ENCODE measurements at regions not wholly inside any gene's neighbourhood (a gene's known extent, or its start where the extent isn't known, plus 50 kb on each side); places are given as distances from the start of the nearest gene placed in this dataset.

DNA sequence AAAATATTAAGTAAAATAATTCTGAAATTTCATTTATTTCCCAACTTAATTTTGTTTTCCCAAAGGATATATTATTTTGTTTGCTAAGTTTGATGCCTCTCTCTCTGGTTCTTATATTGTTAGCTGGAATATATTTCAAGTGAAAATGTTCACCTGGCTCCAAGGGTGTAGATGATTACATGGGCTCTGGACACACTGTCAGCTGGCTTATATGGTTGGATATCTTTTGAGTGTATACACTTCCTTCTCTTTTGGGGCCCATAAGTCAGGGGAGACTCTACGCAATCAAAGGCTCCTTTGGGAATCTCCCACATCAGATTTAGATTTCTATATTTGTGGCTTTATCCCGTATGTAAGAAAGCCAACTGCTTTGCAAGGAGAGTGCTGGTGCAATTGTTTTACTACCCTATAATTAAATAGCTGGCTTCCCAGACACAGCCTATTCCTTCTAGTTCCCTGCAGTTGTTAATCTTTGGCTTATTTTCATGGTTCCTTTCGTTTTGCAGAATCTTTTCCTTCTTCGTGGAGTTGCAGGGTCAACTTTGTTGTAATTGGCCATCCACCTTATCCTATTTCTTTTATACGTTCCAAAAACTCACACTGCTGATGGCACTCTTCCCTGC is 225.7 kb downstream of the DPH6 start:
- Histone ChIP-seq H3K27ac (ENCODE audit: low read depth, low read length, severe bottlenecking) (no peak overlapping the region), H3K9me3 (ENCODE audit: control insufficient read depth, low read length) (no peaks in the 10 kb centered on the region), H3K4me1 (ENCODE audit: control insufficient read depth, insufficient read depth, low read length, poor library complexity, severe bottlenecking) (no peaks in the 10 kb centered on the region), H3K36me3 (ENCODE audit: control insufficient read depth, insufficient read depth, low read length) (no peaks in the 10 kb centered on the region), H3K4me3 (ENCODE audit: extremely low read depth, insufficient read depth, low read length, poor library complexity, severe bottlenecking) (no peak overlapping the region)
- 86 to 100% methylated on average over 1 to 2 of the region's 5 CpGs for WGBS, 2 experiments (ENCODE audit: insufficient coverage in 2 of 2)

DNA sequence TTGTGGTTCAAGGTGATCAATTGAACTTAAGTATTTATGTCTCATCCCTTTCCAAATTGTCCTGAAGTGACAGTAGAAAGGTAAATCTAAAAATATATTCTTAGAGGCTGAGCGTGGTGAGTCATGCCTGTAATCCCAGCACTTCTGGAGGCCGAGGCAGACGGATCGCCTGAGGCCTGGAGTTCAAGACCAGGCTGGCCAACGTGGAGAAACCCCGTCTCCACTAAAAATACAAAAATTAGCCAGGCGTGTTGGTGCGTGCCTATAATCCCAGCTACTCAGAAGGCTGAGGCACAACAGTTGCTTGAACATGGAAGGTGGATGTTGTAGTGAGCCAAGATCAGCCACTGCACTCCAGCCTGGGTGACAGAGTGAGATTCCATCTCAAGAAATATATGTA is 226.6 kb downstream of the DPH6 start:
- Histone ChIP-seq H3K27ac (ENCODE audit: low read depth, low read length, severe bottlenecking) (no peak overlapping the region), H3K36me3 (ENCODE audit: control insufficient read depth, insufficient read depth, low read length) (no peaks in the 10 kb centered on the region), H3K4me3 (ENCODE audit: extremely low read depth, insufficient read depth, low read length, poor library complexity, severe bottlenecking) (no peak overlapping the region), H3K9me3 (ENCODE audit: control insufficient read depth, low read length) (no peaks in the 10 kb centered on the region), H3K4me1 (ENCODE audit: control insufficient read depth, insufficient read depth, low read length, poor library complexity, severe bottlenecking) (no peaks in the 10 kb centered on the region)
- 76% methylated on average over 5 of the region's 8 CpGs; no CpG with 5 or more reads in 1 of the 2 experiments for WGBS, 2 experiments (ENCODE audit: insufficient coverage in 2 of 2)

DNA sequence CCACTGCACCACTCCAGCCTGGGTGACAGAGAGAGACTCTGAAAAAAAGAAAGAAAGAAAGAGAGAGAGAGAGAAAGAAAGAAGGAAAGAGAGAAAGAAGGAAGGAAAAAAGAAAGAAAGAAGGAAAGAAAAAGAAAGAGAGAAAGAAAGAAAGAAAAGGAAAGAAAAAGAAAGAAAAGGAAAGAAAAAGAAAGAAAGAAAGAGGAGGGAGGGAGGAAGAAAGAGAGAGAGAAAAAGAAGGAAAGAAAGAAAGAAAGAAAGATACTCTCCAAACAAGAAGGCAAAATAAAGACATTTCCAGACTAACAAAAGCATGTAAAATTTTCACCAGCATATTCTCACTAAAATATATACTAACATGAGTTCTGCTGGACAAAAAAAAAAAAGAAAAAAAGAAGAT is 228.7 kb downstream of the DPH6 start:
- H3K4me1 ChIP-seq (ENCODE audit: control insufficient read depth, insufficient read depth, low read length, poor library complexity, severe bottlenecking) = no peaks in the 10 kb centered on the region
- no peaks in the 10 kb centered on the region for H3K36me3 ChIP-seq (ENCODE audit: control insufficient read depth, insufficient read depth, low read length)
- no peak overlapping the region for H3K4me3 ChIP-seq (ENCODE audit: extremely low read depth, insufficient read depth, low read length, poor library complexity, severe bottlenecking)
- no peaks in the 10 kb centered on the region for H3K9me3 ChIP-seq (ENCODE audit: control insufficient read depth, low read length)
- H3K27ac ChIP-seq (ENCODE audit: low read depth, low read length, severe bottlenecking) = no peak overlapping the region

DNA sequence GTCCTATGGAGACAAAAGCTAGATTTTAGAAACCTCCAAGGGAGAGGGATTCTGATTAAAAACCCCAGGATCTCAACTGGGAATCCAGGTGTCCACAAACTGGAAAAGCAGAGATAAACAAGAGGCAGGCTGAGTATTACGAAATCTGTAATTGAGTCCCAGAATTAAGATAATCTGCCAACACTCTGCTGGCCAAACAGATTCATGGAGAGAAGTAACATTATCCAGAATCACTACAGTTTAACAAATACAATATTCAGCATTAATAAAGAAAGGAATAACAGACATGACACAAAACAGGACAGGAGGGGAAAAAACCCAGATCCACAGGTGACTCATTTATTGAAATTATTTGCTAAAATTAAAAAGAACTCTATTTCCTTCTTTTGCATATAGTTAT is 227.2 kb upstream of the NANOGP8 start:
- no peak overlapping the region for H3K4me3 ChIP-seq (ENCODE audit: extremely low read depth, insufficient read depth, low read length, poor library complexity, severe bottlenecking)
- no peaks in the 10 kb centered on the region for H3K36me3 ChIP-seq (ENCODE audit: control insufficient read depth, insufficient read depth, low read length)
- peaks cover 14% of the 10 kb centered on the region for H3K4me1 ChIP-seq (ENCODE audit: control insufficient read depth, insufficient read depth, low read length, poor library complexity, severe bottlenecking)
- no peaks in the 10 kb centered on the region for H3K9me3 ChIP-seq (ENCODE audit: control insufficient read depth, low read length)
- no peak overlapping the region for H3K27ac ChIP-seq (ENCODE audit: low read depth, low read length, severe bottlenecking)
- 83 to 100% methylated on average over 1 of the region's 1 CpG for WGBS, 2 experiments (ENCODE audit: insufficient coverage in 2 of 2)

DNA sequence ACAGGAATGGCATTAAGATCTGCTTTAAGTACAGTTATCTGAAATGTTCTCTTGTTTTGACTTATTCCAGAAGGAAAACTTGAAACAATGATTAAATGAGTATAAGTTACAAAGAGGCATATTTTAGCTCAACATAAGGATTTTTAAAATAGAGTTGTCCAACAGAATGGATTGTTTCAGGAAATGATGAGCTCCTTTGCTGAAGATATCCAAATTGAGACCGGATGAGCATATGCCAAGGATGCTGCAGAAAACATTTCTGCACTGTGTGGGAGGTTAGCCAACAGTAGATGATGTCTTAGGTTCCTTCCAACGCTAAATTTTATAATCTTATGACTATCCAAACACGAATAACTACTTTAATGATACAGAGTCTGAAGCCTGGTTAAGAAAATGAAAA is 226.5 kb upstream of the NANOGP8 start:
- Histone ChIP-seq H3K27ac (ENCODE audit: low read depth, low read length, severe bottlenecking) (no peak overlapping the region), H3K4me3 (ENCODE audit: extremely low read depth, insufficient read depth, low read length, poor library complexity, severe bottlenecking) (no peak overlapping the region), H3K9me3 (ENCODE audit: control insufficient read depth, low read length) (no peaks in the 10 kb centered on the region), H3K36me3 (ENCODE audit: control insufficient read depth, insufficient read depth, low read length) (no peaks in the 10 kb centered on the region), H3K4me1 (ENCODE audit: control insufficient read depth, insufficient read depth, low read length, poor library complexity, severe bottlenecking) (peaks cover 22% of the 10 kb centered on the region)
- WGBS, 2 experiments (ENCODE audit: insufficient coverage in 2 of 2) = 80 to 100% methylated on average over 1 of the region's 3 CpGs

DNA sequence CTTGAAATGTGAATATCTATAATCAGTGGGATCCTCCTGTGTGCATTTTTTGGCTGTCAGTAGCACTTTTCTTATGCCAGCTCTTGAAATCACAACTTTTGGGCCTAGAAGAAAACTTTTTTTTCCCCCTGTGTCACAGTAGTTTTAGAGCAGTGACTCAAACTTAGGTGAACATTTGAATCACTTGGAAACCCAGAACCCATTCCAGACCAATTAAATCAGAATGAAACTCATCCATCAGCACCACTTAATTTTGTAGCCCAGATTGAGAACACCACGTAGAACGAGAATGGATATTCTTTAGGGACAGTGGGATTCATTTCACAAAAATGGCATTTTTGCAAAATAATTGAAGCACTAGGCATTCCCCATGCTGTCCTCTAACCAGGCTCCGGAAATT is 224.8 kb upstream of the NANOGP8 start:
- Histone ChIP-seq H3K36me3 (ENCODE audit: control insufficient read depth, insufficient read depth, low read length) (no peaks in the 10 kb centered on the region), H3K9me3 (ENCODE audit: control insufficient read depth, low read length) (no peaks in the 10 kb centered on the region), H3K27ac (ENCODE audit: low read depth, low read length, severe bottlenecking) (no peak overlapping the region), H3K4me3 (ENCODE audit: extremely low read depth, insufficient read depth, low read length, poor library complexity, severe bottlenecking) (no peak overlapping the region), H3K4me1 (ENCODE audit: control insufficient read depth, insufficient read depth, low read length, poor library complexity, severe bottlenecking) (peaks cover 38% of the 10 kb centered on the region)
- 80% methylated on average over 1 of the region's 3 CpGs; no CpG with 5 or more reads in 1 of the 2 experiments for WGBS, 2 experiments (ENCODE audit: insufficient coverage in 2 of 2)

DNA sequence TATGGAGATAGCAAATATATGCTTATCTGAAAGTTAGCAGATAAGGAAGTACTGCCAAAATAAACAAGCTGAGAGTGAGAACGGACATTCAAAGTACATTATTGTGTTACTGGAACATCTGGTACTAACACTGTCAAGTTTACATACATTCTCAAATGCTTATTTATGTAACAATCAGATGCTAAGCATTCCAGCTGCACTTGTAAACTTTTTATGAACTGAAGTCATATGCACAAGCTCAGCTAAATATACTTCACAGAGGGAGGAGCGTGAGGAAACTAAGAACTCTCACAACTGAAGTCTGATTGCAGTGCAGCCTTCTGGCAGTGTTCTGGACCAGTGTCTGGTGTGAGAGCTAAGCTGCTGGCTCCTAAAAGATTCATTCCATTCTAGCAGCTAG is 223.7 kb upstream of the NANOGP8 start:
- Histone ChIP-seq H3K9me3 (ENCODE audit: control insufficient read depth, low read length) (no peaks in the 10 kb centered on the region), H3K4me1 (ENCODE audit: control insufficient read depth, insufficient read depth, low read length, poor library complexity, severe bottlenecking) (peaks cover 47% of the 10 kb centered on the region), H3K4me3 (ENCODE audit: extremely low read depth, insufficient read depth, low read length, poor library complexity, severe bottlenecking) (no peak overlapping the region), H3K27ac (ENCODE audit: low read depth, low read length, severe bottlenecking) (peak overlapping the region; percentile 25), H3K36me3 (ENCODE audit: control insufficient read depth, insufficient read depth, low read length) (no peaks in the 10 kb centered on the region)
- 80% methylated on average over 1 of the region's 2 CpGs; no CpG with 5 or more reads in 1 of the 2 experiments for WGBS, 2 experiments (ENCODE audit: insufficient coverage in 2 of 2)

DNA sequence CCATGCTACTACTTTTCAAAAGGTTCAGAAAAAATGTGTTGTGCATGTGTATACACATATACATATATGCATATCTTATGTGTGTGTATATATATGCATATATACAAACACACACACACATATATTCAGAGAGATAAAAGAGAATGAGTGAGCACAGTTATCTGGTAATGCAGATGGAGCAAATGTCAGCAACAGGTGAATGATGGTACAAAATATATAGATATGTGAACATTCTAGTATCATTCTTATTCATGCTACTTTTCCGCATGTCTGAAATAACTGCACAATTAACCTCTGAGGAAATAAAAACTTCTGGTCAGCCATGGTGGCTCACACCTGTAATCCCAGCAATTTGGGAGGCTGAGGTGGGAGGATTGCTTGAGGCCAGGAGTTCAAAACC is 222.6 kb upstream of the NANOGP8 start:
- H3K36me3 ChIP-seq (ENCODE audit: control insufficient read depth, insufficient read depth, low read length) = no peaks in the 10 kb centered on the region
- WGBS, 2 experiments (ENCODE audit: insufficient coverage in 2 of 2) = no CpG with 5 or more reads among the region's 1 CpG
- no peak overlapping the region for H3K27ac ChIP-seq (ENCODE audit: low read depth, low read length, severe bottlenecking)
- H3K9me3 ChIP-seq (ENCODE audit: control insufficient read depth, low read length) = no peaks in the 10 kb centered on the region
- peaks cover 47% of the 10 kb centered on the region for H3K4me1 ChIP-seq (ENCODE audit: control insufficient read depth, insufficient read depth, low read length, poor library complexity, severe bottlenecking)
- no peak overlapping the region for H3K4me3 ChIP-seq (ENCODE audit: extremely low read depth, insufficient read depth, low read length, poor library complexity, severe bottlenecking)

DNA sequence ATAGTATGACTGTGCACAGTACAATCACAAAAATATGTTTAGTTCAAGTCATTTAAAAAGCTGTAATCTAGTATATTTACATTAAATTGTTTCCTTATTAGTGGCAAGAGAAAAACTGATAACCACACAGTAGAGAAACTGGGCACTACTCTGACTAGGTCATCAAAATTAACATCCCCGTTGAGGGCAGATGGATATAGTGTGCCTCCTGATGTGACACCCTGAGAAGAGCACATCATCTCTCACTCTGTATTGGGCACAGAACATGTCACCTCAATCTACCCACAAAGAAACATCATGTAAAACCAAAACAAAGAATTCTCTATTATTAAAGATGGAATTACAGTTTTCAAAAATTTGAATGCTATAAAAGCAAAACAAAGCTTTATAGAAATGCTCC is 221.9 kb upstream of the NANOGP8 start:
- WGBS, 2 experiments (ENCODE audit: insufficient coverage in 2 of 2) = no CpG with 5 or more reads among the region's 1 CpG
- Histone ChIP-seq H3K27ac (ENCODE audit: low read depth, low read length, severe bottlenecking) (peak overlapping the region; percentile 96), H3K4me3 (ENCODE audit: extremely low read depth, insufficient read depth, low read length, poor library complexity, severe bottlenecking) (no peak overlapping the region)

DNA sequence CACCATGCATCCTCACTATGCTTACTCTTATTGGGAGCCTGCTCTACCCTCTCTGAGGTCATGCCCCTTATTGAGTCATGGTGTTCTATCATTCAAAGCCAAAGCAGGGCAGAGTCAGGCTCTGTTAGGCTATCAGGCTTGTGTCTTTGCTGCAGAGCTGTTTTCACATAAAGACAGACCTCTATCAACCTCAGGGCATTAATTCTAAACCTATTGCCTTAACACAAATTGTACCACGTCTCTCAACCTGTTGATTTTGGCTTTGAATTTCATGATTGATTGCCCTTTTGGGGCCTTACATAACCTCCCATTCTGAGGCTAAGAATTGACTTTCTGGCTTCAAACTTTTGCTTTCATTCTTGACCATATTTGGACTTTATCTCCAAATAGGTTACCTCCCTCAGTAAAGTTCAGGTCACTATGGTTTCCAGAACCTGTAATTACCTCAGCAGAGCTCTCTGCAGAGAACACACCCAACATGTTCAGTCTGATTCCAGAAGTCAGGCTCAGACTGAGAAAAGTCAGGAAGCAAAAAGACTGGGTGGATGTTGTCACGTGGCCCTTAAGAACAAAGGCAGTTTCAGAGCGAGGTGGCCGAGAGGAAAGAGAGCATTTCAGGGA is 221.4 kb upstream of the NANOGP8 start:
- WGBS, 2 experiments (ENCODE audit: insufficient coverage in 2 of 2) = 50 to 67% methylated on average over 4 of the region's 4 CpGs
- no peaks in the 10 kb centered on the region for H3K36me3 ChIP-seq (ENCODE audit: control insufficient read depth, insufficient read depth, low read length)
- H3K4me1 ChIP-seq (ENCODE audit: control insufficient read depth, insufficient read depth, low read length, poor library complexity, severe bottlenecking) = peaks cover 47% of the 10 kb centered on the region
- H3K9me3 ChIP-seq (ENCODE audit: control insufficient read depth, low read length) = no peaks in the 10 kb centered on the region
- no peak overlapping the region for H3K4me3 ChIP-seq (ENCODE audit: extremely low read depth, insufficient read depth, low read length, poor library complexity, severe bottlenecking)
- H3K27ac ChIP-seq (ENCODE audit: low read depth, low read length, severe bottlenecking) = peak overlapping the region; percentile 96

More for the DNA sequence above, 221.9 kb upstream of the NANOGP8 start:
- Histone ChIP-seq H3K4me1 (ENCODE audit: control insufficient read depth, insufficient read depth, low read length, poor library complexity, severe bottlenecking) (peaks cover 47% of the 10 kb centered on the region), H3K36me3 (ENCODE audit: control insufficient read depth, insufficient read depth, low read length) (no peaks in the 10 kb centered on the region), H3K9me3 (ENCODE audit: control insufficient read depth, low read length) (no peaks in the 10 kb centered on the region)

DNA sequence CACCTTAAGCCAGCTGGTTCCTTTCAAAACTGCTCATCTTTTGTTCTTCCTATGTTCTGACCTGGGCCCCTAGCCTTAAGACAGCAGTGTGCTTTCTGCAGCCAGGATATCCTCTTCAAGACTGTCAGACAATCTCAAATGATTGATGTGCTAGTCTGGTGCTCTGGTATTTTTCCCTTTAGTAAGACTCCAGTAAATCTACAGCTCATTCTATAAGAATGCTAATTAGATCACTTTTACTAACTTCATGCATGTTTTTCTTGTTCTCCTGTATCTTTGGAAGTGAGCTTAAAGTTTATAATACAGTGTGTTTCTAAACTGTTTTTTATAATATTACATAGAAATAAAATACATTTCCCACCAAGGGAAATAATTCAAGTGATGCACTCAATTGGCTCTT is 220.9 kb upstream of the NANOGP8 start:
- H3K9me3 ChIP-seq (ENCODE audit: control insufficient read depth, low read length) = no peaks in the 10 kb centered on the region
- H3K27ac ChIP-seq (ENCODE audit: low read depth, low read length, severe bottlenecking) = peak overlapping the region; percentile 96
- no peak overlapping the region for H3K4me3 ChIP-seq (ENCODE audit: extremely low read depth, insufficient read depth, low read length, poor library complexity, severe bottlenecking)
- peaks cover 47% of the 10 kb centered on the region for H3K4me1 ChIP-seq (ENCODE audit: control insufficient read depth, insufficient read depth, low read length, poor library complexity, severe bottlenecking)
- no peaks in the 10 kb centered on the region for H3K36me3 ChIP-seq (ENCODE audit: control insufficient read depth, insufficient read depth, low read length)

Data from mesodermal cell (in vitro differentiated cells).